Ovary (tissue), 7 donors: ENCODE measurements at regions not wholly inside any gene's neighbourhood (a gene's known extent, or its start where the extent isn't known, plus 50 kb on each side); places are given as distances from the start of the nearest gene placed in this dataset.

Source experiments
- DNase-seq, 5 donors: peaks; one replicate each; pipeline ENCODE4 v3.0.0-alpha.2; 2019 to 2020
- H3K27ac ChIP-seq, 2 donors: fragments of 200-600 bp; one replicate each; pipeline versions ENCODE4 v1.5.1 to v1.8.0; 2019 to 2022
- H3K27me3 ChIP-seq: fragments of 200-600 bp; one replicate; pipeline ENCODE4 v1.8.0; 2022
- H3K36me3 ChIP-seq: fragments of 200-600 bp; sonication (generic); one replicate; pipeline ENCODE4 v1.5.1; 2019
- H3K4me1 ChIP-seq: one replicate; pipeline ENCODE4 v1.8.1; 2013; ENCODE audit warnings: mild to moderate bottlenecking, moderate library complexity; ENCODE audit not compliant: insufficient read depth
- H3K4me3 ChIP-seq: fragments of 200-600 bp; sonication (generic); one replicate; pipeline ENCODE4 v1.5.1; 2017
- H3K9me3 ChIP-seq, 2 donors: fragments of 200-600 bp in 1 of 2; sonication (generic) in 1 of 2; one replicate each; pipeline versions ENCODE4 v1.5.1 to v1.8.1; 2013 to 2019; ENCODE audit warnings: mild to moderate bottlenecking in 1 of 2, moderate library complexity in 1 of 2
- CTCF ChIP-seq, 3 donors: fragments of 450-650 bp in 2 of 3; fragments of 200-600 bp in 1 of 3; IDR thresholded peaks; one replicate each; pipeline versions ENCODE4 v1.5.1 to v1.8.0; 2016 to 2022; ENCODE audit warnings: antibody characterized with exemption in 3 of 3, mild to moderate bottlenecking in 1 of 3
- EP300 ChIP-seq: sonication (generic); formaldehyde crosslinking; IDR thresholded peaks from one replicate; pipeline ENCODE4 v1.6.1; 2017; ENCODE audit warnings: antibody characterized with exemption
- POLR2A ChIP-seq: fragments of 450-650 bp; IDR thresholded peaks from one replicate; pipeline ENCODE4 v1.6.1; 2017; ENCODE audit warnings: antibody characterized with exemption, mild to moderate bottlenecking, moderate library complexity
- WGBS, 3 donors: extraction: QIAGEN DNeasy Blood & Tissue Kit in 1 of 3; methylation state at CpG; one replicate each; pipeline versions ENCODE4 v1.1.5 to v1.1.7; 2013 to 2017; 5-methylcytosine and 5-hydroxymethylcytosine counted together
- intact Hi-C, 4 donors: fragments of 100-400 bp; cut with DNase I; formaldehyde crosslinking; loops; one replicate each; pipeline versions ENCODE4 v1.11.0 to v1.15.1; 2022 to 2023
- donor health status: DM: no; HTN: no; CAD: no; lungs with moderate emphysema.
- donor health status: DM: no; HTN: no; CAD: no.
- donor health status: Bipolar disorder and iron deficiency.
- donor health status: DM: no; HTN: no; CAD: no.
- donor health status: DM: yes; HTN: yes; CAD: no.

DNA sequence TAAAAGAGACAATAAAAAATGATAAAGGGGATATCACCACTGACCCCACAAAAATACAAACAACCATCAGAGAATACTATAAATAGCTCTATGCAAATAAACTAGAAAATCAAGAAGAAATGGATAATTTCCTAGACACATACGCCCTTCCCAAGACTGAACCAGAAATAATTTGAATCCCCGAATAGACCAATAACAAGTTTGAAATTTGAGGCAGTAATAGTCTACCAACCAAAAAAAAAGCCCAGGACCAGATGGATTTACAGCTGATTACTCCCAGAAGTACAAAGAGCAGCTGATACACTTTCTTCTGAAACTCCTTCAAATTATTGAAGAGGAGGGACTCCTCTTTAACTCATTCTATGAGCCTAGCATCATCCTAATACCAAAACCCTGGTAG, 128.1 kb downstream of the DMRTA1 start:
- WGBS, 3 donors, result 84 to 90% (median 86%) methylated on average over 2 of the region's 2 CpGs
- H3K27ac ChIP-seq, result no peak overlapping the region
- H3K4me1 ChIP-seq, result no peaks in the 10 kb centered on the region
- no peak for TF ChIP-seq EP300
- TF ChIP-seq CTCF (IDR thresholded peaks at IDR 0.05), result no peak
- TF ChIP-seq POLR2A, result no peak
- intact Hi-C loops, result no loop called here
- H3K4me3 ChIP-seq, result no peak overlapping the region
- no peaks in the 10 kb centered on the region for H3K9me3 ChIP-seq
- DNase-seq, result no peak
- no peaks in the 10 kb centered on the region for H3K27me3 ChIP-seq
- no peaks in the 10 kb centered on the region for H3K36me3 ChIP-seq

- DNase-seq, result no peak
- H3K27me3 ChIP-seq, result no peaks in the 10 kb centered on the region
- no peak overlapping the region for H3K27ac ChIP-seq
- H3K9me3 ChIP-seq, result no peaks in the 10 kb centered on the region
- no peak for TF ChIP-seq CTCF (IDR thresholded peaks at IDR 0.05)
- TF ChIP-seq EP300, result no peak
- no peak for TF ChIP-seq POLR2A
- no peaks in the 10 kb centered on the region for H3K4me1 ChIP-seq
- no peaks in the 10 kb centered on the region for H3K36me3 ChIP-seq
- intact Hi-C loops, result no loop called here
- 64 to 73% (median 72%) methylated on average over 4 of the region's 4 CpGs for WGBS, 3 donors
- H3K4me3 ChIP-seq, result no peak overlapping the region
Measured at GRCh38 chr9:22580788-22581187, 134.2 kb downstream of the DMRTA1 start.

GRCh38 chr9:22582221-22582620, 135.6 kb downstream of the DMRTA1 start:
- H3K27ac ChIP-seq, result no peak overlapping the region
- no peaks in the 10 kb centered on the region for H3K27me3 ChIP-seq
- intact Hi-C loops, result no loop called here
- DNase-seq, result no peak
- H3K36me3 ChIP-seq, result no peaks in the 10 kb centered on the region
- no peaks in the 10 kb centered on the region for H3K4me1 ChIP-seq
- no peaks in the 10 kb centered on the region for H3K9me3 ChIP-seq
- H3K4me3 ChIP-seq, result no peak overlapping the region
- no peak for TF ChIP-seq CTCF (IDR thresholded peaks at IDR 0.05)
- TF ChIP-seq POLR2A, result no peak
- TF ChIP-seq EP300, result no peak

DNA sequence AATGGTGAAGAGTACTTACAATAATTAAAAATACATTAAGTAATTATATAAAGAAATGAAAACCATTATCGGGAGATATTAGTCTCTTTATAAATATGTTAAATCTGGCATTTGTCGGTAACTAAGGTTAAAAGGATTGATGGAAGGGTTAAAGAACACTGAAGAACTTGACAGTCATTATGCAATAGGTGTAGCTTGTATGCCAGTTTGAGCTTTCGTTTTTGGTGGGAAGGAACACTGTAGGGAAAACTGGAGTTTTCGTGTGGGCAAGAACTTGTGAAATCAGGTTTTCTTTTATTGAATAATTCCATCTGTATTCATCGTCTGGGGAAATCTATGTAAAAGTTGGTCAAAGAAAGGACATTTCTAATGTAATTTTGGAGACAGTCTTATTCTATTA, 142.3 kb downstream of the DMRTA1 start:
- Histone ChIP-seq H3K36me3 (no peaks in the 10 kb centered on the region), H3K27me3 (no peaks in the 10 kb centered on the region), H3K27ac (no peak overlapping the region), H3K4me1 (no peaks in the 10 kb centered on the region), H3K9me3 (no peaks in the 10 kb centered on the region), H3K4me3 (no peak overlapping the region)
- WGBS, 3 donors, result 79 to 91% (median 87%) methylated on average over 5 of the region's 5 CpGs
- intact Hi-C loops, result no loop called here
- DNase-seq, result no peak
- no peak for TF ChIP-seq EP300
- no peak for TF ChIP-seq POLR2A
- TF ChIP-seq CTCF (IDR thresholded peaks at IDR 0.05), result no peak
